Esophagus squamous epithelium (tissue), 5 donors: ENCODE measurements at regions not wholly inside any gene's neighbourhood (a gene's known extent, or its start where the extent isn't known, plus 50 kb on each side); places are given as distances from the start of the nearest gene placed in this dataset.
A peak's percentile ranks its signal among the peaks of the same experiment; 100 is the strongest.
"Not testable (repeated sequence)": the region's sequence is repeated elsewhere in the genome, so short reads cannot be mapped to it uniquely, and the experiment has no call there.

Source experiments
- DNase-seq: peaks from one replicate; lab custom pipeline; 2025; lab: John Stamatoyannopoulos, UW
- H3K27ac ChIP-seq, 4 donors: fragments of 200-600 bp; sonication (generic); one replicate each; pipeline ENCODE4 v1.5.1; 2016 to 2019; ENCODE audit warnings: mild to moderate bottlenecking in 1 of 4
- H3K27me3 ChIP-seq, 4 donors: fragments of 200-600 bp; sonication (generic); 1 replicate in 3 of 4; 2 replicates in 1 of 4; pipeline versions ENCODE4 v1.5.1 to v1.6.0; 2017 to 2021; ENCODE audit warnings: antibody characterized with exemption in 1 of 4
- H3K36me3 ChIP-seq, 3 donors: fragments of 200-600 bp; sonication (generic); one replicate each; pipeline ENCODE4 v1.5.1; 2016 to 2019
- H3K4me1 ChIP-seq, 3 donors: fragments of 200-600 bp; sonication (generic); one replicate each; pipeline ENCODE4 v1.5.1; 2017 to 2019
- H3K4me3 ChIP-seq, 4 donors: fragments of 200-600 bp; sonication (generic); 1 replicate in 3 of 4; 2 replicates in 1 of 4; pipeline ENCODE4 v1.5.1; 2016 to 2019; ENCODE audit warnings: mild to moderate bottlenecking in 2 of 4, moderate library complexity in 1 of 4
- H3K9me3 ChIP-seq, 3 donors: fragments of 200-600 bp; sonication (generic); one replicate each; pipeline ENCODE4 v1.5.1; 2016 to 2019
- CTCF ChIP-seq, 6 experiments: fragments of 450-650 bp in 4 of 6; fragments of 200-600 bp in 2 of 6; sonication (generic) in 2 of 6; IDR thresholded peaks; one replicate each; pipeline ENCODE4 v1.5.1; 2016 to 2019; ENCODE audit warnings: antibody characterized with exemption in 6 of 6, mild to moderate bottlenecking in 4 of 6, moderate library complexity in 4 of 6
- whole genome bisulfite sequencing, 2 donors: methylation state at CpG; one replicate each; pipeline ENCODE4 v1.1.5; 2018; 5-methylcytosine and 5-hydroxymethylcytosine counted together
- intact Hi-C: fragments of 100-400 bp; cut with DNase I; formaldehyde crosslinking; loops from one replicate; pipeline ENCODE4 v1.15.0; 2022
- donor health status: DM: yes; HTN: yes; CAD: no.

DNA sequence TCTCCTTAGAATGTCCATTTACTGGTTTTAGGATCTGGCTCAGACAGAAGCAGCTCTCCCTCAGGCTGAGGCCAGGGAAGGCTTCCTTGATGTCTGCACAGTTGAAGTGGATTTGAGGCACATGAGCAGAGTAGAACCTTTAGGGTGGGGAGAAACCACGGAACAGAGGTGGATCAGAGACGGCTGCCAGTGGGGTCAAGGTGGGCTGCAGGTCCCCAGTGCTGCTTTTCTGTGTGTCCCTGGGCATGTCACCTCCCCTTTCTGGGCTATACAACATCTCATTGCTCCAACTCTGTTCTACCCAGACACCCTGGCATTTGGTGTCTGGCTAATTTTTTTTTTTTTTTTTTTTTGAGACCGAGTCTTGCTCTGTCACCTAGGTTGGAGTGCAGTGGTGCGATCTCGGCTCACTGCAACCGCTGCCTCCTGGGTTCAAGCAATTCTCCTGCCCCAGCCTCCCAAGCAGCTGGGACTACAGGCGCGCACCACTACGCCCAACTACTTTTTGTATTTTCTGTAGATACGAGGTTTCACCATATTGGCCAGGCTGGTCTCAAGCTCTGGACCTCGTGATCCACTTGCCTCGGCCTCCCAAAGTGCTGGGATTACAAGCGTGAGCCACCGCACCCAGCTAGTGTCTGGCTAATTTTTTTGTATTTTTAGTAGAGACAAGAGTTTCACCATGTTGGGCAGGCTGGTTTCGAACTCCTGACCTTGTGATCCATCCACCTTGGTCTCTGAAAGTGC is 73.3 kb upstream of the THOC3 start:
- H3K4me1 ChIP-seq, DNase-seq, H3K4me3 ChIP-seq, H3K36me3 ChIP-seq, H3K27ac ChIP-seq, intact Hi-C loops, H3K27me3 ChIP-seq, H3K9me3 ChIP-seq: not testable (repeated sequence)
- 90% methylated on average over 13 to 15 of the region's 15 CpGs for WGBS, 2 donors

GRCh38 chr5:176042020-176042658 is 74.0 kb upstream of the THOC3 start:
- H3K27ac ChIP-seq, H3K27me3 ChIP-seq, H3K4me1 ChIP-seq, H3K9me3 ChIP-seq, intact Hi-C loops, H3K4me3 ChIP-seq, DNase-seq, H3K36me3 ChIP-seq: not testable (repeated sequence)
- WGBS, 2 donors, result 34 to 49% methylated on average over 6 of the region's 6 CpGs

DNA sequence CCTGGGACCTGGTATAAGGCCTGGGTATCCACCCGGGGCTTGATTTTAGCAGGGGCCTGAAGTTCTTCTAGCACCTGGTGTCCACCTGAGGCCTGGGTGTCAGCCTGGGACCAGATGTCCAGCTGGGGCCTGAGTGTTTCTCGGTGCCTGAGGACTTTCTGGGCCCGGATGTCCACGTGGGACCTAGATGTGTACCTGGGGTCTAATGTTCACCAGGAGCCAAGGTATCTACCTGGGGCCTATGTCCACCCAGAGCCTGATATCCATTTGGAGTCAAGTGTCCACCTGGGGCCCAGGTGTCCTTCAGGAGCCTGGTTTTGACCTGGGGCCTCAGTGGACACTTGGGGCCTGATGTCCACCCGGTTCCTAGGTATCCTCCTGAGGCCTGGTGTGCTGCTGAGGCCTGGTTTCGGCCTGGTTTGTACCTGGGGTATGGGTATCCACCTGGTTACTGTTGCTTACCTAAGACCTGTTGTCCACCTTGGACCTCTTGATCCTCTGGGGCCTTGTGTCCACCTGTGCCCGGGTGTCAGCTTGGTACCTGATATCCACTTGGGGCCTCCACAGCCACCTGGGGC is 75.2 kb upstream of the THOC3 start:
- H3K4me1 ChIP-seq, H3K27me3 ChIP-seq, intact Hi-C loops, H3K36me3 ChIP-seq, H3K9me3 ChIP-seq, DNase-seq, H3K4me3 ChIP-seq, H3K27ac ChIP-seq: not testable (repeated sequence)
- WGBS, 2 donors, result 79 to 97% methylated on average over 5 to 6 of the region's 7 CpGs

- intact Hi-C loops, H3K27ac ChIP-seq, H3K27me3 ChIP-seq, H3K4me1 ChIP-seq, H3K36me3 ChIP-seq, H3K9me3 ChIP-seq, H3K4me3 ChIP-seq, DNase-seq: not testable (repeated sequence)
- 77 to 86% methylated on average over 1 to 3 of the region's 6 CpGs for WGBS, 2 donors
Measured at GRCh38 chr5:176043986-176044385, 75.9 kb upstream of the THOC3 start.

DNA sequence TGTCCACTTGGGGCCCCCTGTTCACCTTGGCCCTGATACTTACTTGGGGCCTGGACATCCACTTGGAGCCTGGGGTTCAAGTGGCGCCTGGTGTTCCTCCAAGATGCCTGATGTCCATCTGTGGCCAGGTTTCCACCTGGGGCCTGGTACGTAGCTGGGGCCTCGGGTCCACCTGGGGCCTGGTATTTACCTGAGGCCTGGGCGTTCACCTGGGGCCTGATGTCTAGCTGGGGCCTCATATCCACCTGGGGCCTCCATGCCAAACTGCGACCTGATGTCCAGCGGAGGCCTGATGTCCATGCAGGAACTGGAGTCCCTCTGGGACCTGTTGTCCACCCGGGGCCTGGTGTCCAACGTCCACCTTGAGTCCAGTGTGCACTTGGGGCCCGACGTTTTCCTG is 76.3 kb upstream of the THOC3 start:
- DNase-seq, H3K4me3 ChIP-seq, H3K9me3 ChIP-seq, H3K4me1 ChIP-seq, intact Hi-C loops, H3K27me3 ChIP-seq, H3K36me3 ChIP-seq, H3K27ac ChIP-seq: not testable (repeated sequence)
- WGBS, 2 donors, result 85% methylated on average over 4 of the region's 10 CpGs; no CpG with 5 or more reads in 1 of the 2 donors

GRCh38 chr5:176045442-176045841 is 77.3 kb upstream of the THOC3 start:
- DNase-seq, H3K27ac ChIP-seq, H3K36me3 ChIP-seq, H3K27me3 ChIP-seq, intact Hi-C loops, H3K9me3 ChIP-seq, H3K4me1 ChIP-seq, H3K4me3 ChIP-seq: not testable (repeated sequence)
- peak in 1 of 6 experiments; percentile 6 for TF ChIP-seq CTCF (IDR thresholded peaks at IDR 0.05)
- WGBS, 2 donors, result no CpG with 5 or more reads among the region's 13 CpGs

GRCh38 chr5:176048671-176049070 is 80.6 kb upstream of the THOC3 start:
- DNase-seq, H3K9me3 ChIP-seq, intact Hi-C loops, H3K27me3 ChIP-seq, H3K4me1 ChIP-seq, H3K36me3 ChIP-seq, H3K4me3 ChIP-seq, H3K27ac ChIP-seq: not testable (repeated sequence)
- 64 to 79% methylated on average over 6 of the region's 6 CpGs for whole genome bisulfite sequencing, 2 donors

DNA sequence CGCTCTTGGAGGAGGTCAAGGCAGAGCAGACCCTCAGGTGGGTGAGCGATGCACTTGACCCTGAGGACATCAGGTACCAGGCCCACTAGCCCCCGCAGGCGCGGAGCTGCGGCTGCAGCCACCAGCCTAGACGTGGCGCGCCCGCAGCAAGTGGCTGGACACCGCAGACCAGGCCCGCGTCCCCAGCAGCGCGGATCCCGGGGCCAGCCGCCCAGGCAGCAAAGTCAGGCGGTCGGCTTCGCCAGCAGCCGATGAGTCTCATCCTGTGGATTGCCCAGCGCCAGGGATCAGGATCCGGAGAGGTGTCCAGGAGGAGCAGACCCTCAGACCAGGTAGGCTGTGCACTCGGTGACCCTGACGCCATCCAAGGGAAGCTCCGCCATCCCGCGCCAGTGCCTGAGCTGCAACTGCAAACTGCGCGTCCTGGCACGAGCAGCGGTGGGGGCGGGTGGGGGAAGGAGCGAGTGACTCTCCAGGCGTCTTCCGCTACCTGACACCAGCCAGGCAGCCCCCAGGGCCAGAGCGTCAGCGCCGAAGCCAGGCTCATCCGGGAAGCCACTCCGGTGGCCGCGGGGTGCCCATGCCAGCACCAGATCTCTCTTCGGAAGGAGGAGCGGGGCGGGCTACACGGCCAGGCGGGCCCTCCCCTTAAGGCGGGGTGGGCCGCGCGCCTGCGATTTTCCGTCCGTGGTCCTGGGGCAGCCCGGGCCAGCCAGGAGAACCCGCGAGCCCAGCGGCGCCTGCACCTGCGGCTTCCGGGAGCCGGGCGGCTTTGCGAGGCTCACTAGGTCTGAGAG is 92.6 kb upstream of the THOC3 start:
- H3K27me3 ChIP-seq, H3K9me3 ChIP-seq, DNase-seq, H3K36me3 ChIP-seq, H3K27ac ChIP-seq, intact Hi-C loops, H3K4me1 ChIP-seq: not testable (repeated sequence)
- H3K4me3 ChIP-seq, result peak overlapping the region in 2 of 4 donors; percentile 29 to 60
- WGBS, 2 donors, result no CpG with 5 or more reads among the region's 65 CpGs

- H3K4me3 ChIP-seq, result peak overlapping the region in 2 of 4 donors; percentile 29 to 60
- H3K27ac ChIP-seq, H3K4me1 ChIP-seq, H3K9me3 ChIP-seq, DNase-seq, H3K36me3 ChIP-seq, H3K27me3 ChIP-seq, intact Hi-C loops: not testable (repeated sequence)
- 53 to 60% methylated on average over 5 to 17 of the region's 30 CpGs for WGBS, 2 donors
Measured at GRCh38 chr5:176061269-176061622, 93.1 kb upstream of the THOC3 start.

GRCh38 chr5:176061660-176062059 is 93.5 kb upstream of the THOC3 start:
- H3K27ac ChIP-seq, H3K36me3 ChIP-seq, DNase-seq, intact Hi-C loops, H3K4me3 ChIP-seq, H3K4me1 ChIP-seq, H3K27me3 ChIP-seq, H3K9me3 ChIP-seq: not testable (repeated sequence)
- no CpG with 5 or more reads among the region's 21 CpGs for WGBS, 2 donors

DNA sequence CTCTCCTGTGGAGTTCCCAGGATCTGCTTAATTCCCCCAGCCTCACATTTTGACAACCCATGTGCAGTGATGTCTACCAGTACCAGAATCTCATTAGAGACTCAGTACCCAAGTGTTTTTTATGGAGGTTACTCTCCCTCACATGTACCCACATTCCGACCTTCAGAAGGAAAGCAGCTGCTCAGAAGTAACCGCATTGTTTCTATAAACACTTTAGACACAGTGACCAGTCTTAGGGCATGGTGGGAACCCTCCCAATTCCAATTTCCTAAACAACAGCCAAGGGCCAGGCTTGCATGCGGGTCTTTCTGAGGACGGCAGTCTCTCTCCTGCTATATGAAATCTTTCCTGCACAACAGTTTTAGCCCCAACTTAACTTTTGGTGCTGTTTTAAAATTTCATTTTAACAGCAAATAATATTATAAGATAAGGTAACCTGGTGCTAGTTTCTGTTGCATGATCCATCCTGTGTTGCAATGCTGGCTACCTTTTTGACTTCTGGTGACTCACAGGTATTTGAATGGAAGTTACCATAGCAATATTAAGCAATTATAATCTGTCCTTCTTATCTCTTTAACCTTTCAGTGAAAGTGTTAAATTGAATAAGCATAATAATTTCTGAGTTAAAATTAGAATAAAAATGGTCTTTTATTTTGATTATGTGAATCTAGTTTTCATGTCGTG is 98.3 kb upstream of the THOC3 start:
- H3K27me3 ChIP-seq, DNase-seq, H3K36me3 ChIP-seq, H3K9me3 ChIP-seq, intact Hi-C loops, H3K4me1 ChIP-seq, H3K4me3 ChIP-seq, H3K27ac ChIP-seq: not testable (repeated sequence)
- 45 to 67% methylated on average over 2 to 3 of the region's 5 CpGs for WGBS, 2 donors
